ENCODE measurements at regions not wholly inside any gene's neighbourhood (a gene's known extent, or its start where the extent isn't known, plus 50 kb on each side); places are given as distances from the start of the nearest gene placed in this dataset.

DNA sequence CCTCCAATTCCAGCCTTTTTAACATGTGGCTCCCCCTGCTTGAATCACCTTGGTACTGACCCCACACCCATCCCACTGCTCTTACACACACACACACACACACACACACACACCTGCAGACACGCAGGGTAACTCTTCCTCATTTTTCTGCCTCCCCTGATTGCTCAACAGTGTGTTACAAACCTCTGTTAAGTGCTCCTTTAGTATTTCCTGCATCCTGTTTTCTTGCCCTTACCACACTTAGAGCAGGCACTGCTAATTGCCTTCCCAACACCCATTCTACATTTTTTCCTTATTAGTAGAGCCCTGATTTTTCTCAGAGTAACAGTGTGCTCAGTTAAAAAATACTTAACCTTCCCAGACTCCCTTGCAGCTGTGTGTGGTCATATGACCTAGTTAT, 184.0 kb downstream of the EBLN2 start:
- Histone ChIP-seq H3K4me3 (ENCODE audit: extremely low read depth in 1 of 4, insufficient read depth in 2 of 4, low read depth in 3 of 4, low read length in 4 of 4) (no peak overlapping the region), H4K8ac (ENCODE audit: extremely low read depth, insufficient read depth, low read length) (no peak overlapping the region), H2BK5ac (ENCODE audit: low read depth, low read length) (no peak overlapping the region), H3K56ac (replicated peaks; ENCODE audit: insufficient read length, low read depth, low read length) (no peak overlapping the region), H3K18ac (ENCODE audit: extremely low read depth, low read length) (no peak overlapping the region), H3K9me3 (ENCODE audit: insufficient read depth in 2 of 2, low read depth in 1 of 2, low read length in 1 of 2) (no peaks in the 10 kb centered on the region), H3K4ac (replicated peaks; ENCODE audit: insufficient read length, low read depth, low read length) (no peak overlapping the region), H3K27me3 (replicated peaks in 1 of 4; ENCODE audit: control insufficient read depth in 3 of 4, extremely low read depth in 1 of 4, insufficient read depth in 3 of 4, low read length in 3 of 4) (no peaks in the 10 kb centered on the region), H3K4me2 (ENCODE audit: insufficient read depth in 1 of 2, low read depth in 2 of 2, low read length in 2 of 2) (no peak overlapping the region), H3K36me3 (ENCODE audit: control insufficient read depth in 2 of 4, insufficient read depth in 4 of 4, low read length in 3 of 4) (no peaks in the 10 kb centered on the region), H2AK5ac (ENCODE audit: low read depth, low read length) (no peak overlapping the region), H3K14ac (ENCODE audit: insufficient read length) (no peak overlapping the region), H2BK12ac (ENCODE audit: low read depth, low read length) (no peak overlapping the region), H3K4me1 (replicated peaks in 1 of 4; ENCODE audit: control insufficient read depth in 3 of 4, insufficient read depth in 4 of 4, low read length in 3 of 4) (no peaks in the 10 kb centered on the region), H4K91ac (replicated peaks; ENCODE audit: insufficient read length, low read length) (no peak overlapping the region), H3K79me2 (ENCODE audit: control insufficient read depth in 1 of 2, insufficient read depth in 2 of 2, low read length in 2 of 2) (no peaks in the 10 kb centered on the region), H3K27ac (ENCODE audit: low read depth, low read length) (no peak overlapping the region), H4K5ac (ENCODE audit: insufficient read length, low read depth, low read length) (no peak overlapping the region), H2BK15ac (ENCODE audit: low read length) (no peak overlapping the region), H3K23ac (ENCODE audit: insufficient read length) (no peak overlapping the region), H3K9ac (replicated peaks in 1 of 4; ENCODE audit: extremely low read depth in 1 of 4, low read depth in 3 of 4, low read length in 3 of 4) (no peak overlapping the region), H2BK20ac (ENCODE audit: low read length) (no peak overlapping the region), H2BK120ac (replicated peaks; ENCODE audit: low read depth, low read length) (no peak overlapping the region), H3K79me1 (ENCODE audit: low read depth, low read length) (no peaks in the 10 kb centered on the region), H3K23me2 (ENCODE audit: low read depth, low read length) (no peaks in the 10 kb centered on the region; the same call in 1 of the 2 replicates), H2AFZ (ENCODE audit: low read length) (no peak overlapping the region), H4K20me1 (replicated peaks in 1 of 2; ENCODE audit: control insufficient read depth in 1 of 2, insufficient read depth in 2 of 2, low read length in 2 of 2) (no peaks in the 10 kb centered on the region)
- TF ChIP-seq SAP30 (IDR thresholded peaks at IDR 0.05; ENCODE audit: insufficient read depth, insufficient replicate concordance, low read length) (no peak), SP1 (IDR thresholded peaks at IDR 0.05; ENCODE audit: low read depth, low read length) (no peak)
- TF ChIP-seq, protein P1, sequence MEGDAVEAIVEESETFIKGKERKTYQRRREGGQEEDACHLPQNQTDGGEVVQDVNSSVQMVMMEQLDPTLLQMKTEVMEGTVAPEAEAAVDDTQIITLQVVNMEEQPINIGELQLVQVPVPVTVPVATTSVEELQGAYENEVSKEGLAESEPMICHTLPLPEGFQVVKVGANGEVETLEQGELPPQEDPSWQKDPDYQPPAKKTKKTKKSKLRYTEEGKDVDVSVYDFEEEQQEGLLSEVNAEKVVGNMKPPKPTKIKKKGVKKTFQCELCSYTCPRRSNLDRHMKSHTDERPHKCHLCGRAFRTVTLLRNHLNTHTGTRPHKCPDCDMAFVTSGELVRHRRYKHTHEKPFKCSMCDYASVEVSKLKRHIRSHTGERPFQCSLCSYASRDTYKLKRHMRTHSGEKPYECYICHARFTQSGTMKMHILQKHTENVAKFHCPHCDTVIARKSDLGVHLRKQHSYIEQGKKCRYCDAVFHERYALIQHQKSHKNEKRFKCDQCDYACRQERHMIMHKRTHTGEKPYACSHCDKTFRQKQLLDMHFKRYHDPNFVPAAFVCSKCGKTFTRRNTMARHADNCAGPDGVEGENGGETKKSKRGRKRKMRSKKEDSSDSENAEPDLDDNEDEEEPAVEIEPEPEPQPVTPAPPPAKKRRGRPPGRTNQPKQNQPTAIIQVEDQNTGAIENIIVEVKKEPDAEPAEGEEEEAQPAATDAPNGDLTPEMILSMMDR (IDR thresholded peaks at IDR 0.05; ENCODE audit: control extremely low read depth in 1 of 3, insufficient read depth in 1 of 3, low read depth in 1 of 3, low read length in 3 of 3) = peak in 1 of 3 experiments; percentile 2; a peak in 1 of 4 replicates
- TF ChIP-seq, protein P2, sequence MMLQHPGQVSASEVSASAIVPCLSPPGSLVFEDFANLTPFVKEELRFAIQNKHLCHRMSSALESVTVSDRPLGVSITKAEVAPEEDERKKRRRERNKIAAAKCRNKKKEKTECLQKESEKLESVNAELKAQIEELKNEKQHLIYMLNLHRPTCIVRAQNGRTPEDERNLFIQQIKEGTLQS (IDR thresholded peaks at IDR 0.05; ENCODE audit: insufficient read depth, low read depth, low read length) = no peak
- FAIRE-seq (no peak), DNase-seq (ENCODE audit: low read depth in 1 of 2, low spot score in 2 of 2) (no peak)
- CTCF ChIA-PET (ENCODE audit: partially characterized antibody) = interaction anchor here (0.6 to 2.0 kb wide), 3 partner anchors 33 to 189 kb away, joined by 3 to 5 read pairs (median 3); no protein-coding TSS in a partner anchor
- WGBS, 2 experiments (ENCODE audit: extremely low coverage in 1 of 2, insufficient coverage in 1 of 2, insufficient read length in 1 of 2, insufficient replicate concordance in 2 of 2, low coverage in 1 of 2, low lambda C conversion rate in 2 of 2, missing lambda C conversion rate in 1 of 2) = 85% methylated on average over 1 of the region's 1 CpG; no CpG with 5 or more reads in 1 of the 2 experiments
- POLR2A ChIA-PET (ENCODE audit: partially characterized antibody) = no interaction called here
